DOHH2 (cell line): ENCODE measurements at regions not wholly inside any gene's neighbourhood (a gene's known extent, or its start where the extent isn't known, plus 50 kb on each side); places are given as distances from the start of the nearest gene placed in this dataset.

Source experiments
- CTCF ChIP-seq: fragments of 200-600 bp; sonication (generic); IDR thresholded peaks from one replicate; pipeline ENCODE4 v1.5.1; 2014; ENCODE audit warnings: antibody characterized with exemption, mild to moderate bottlenecking, low read depth, low read length; ENCODE audit not compliant: poor library complexity, severe bottlenecking
- EZH2phosphoT487 ChIP-seq: fragments of 200-600 bp; sonication (generic); IDR thresholded peaks from 2 replicates; pipeline ENCODE4 v1.6.1; 2017; ENCODE audit warnings: borderline replicate concordance, mild to moderate bottlenecking, antibody characterized with exemption, low read length, moderate library complexity, mixed read lengths

GRCh38 chr6:112409311-112409710 lies 62.2 kb downstream of the RFPL4B start:
- no peak for TF ChIP-seq CTCF
- TF ChIP-seq EZH2phosphoT487, result no peak
